H1 (cell line): ENCODE measurements at regions not wholly inside any gene's neighbourhood (a gene's known extent, or its start where the extent isn't known, plus 50 kb on each side); places are given as distances from the start of the nearest gene placed in this dataset.

Experiments used
- JUND ChIP-seq: IDR thresholded peaks from 2 replicates; pipeline ENCODE4 v1.6.1; 2011; ENCODE audit warnings: mild to moderate bottlenecking, improper control_type of control experiment, low read length
- TF ChIP-seq, protein P1 (sequence below): IDR thresholded peaks from 2 replicates; pipeline ENCODE4 v1.6.1; 2012; ENCODE audit warnings: inconsistent platforms

GRCh38 chr10:4385231-4385870, 440.7 kb upstream of the AKR1E2 start (continued):
- TF ChIP-seq, protein P1, sequence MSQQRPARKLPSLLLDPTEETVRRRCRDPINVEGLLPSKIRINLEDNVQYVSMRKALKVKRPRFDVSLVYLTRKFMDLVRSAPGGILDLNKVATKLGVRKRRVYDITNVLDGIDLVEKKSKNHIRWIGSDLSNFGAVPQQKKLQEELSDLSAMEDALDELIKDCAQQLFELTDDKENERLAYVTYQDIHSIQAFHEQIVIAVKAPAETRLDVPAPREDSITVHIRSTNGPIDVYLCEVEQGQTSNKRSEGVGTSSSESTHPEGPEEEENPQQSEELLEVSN, result no peak
- no peak for TF ChIP-seq JUND
